H7 (cell line): ENCODE measurements at regions not wholly inside any gene's neighbourhood (a gene's known extent, or its start where the extent isn't known, plus 50 kb on each side); places are given as distances from the start of the nearest gene placed in this dataset.

Experiments
- DNase-seq: peaks from one replicate; pipeline ENCODE4 v3.0.0; 2012
- H3K27me3 ChIP-seq: 2 replicates; pipeline ENCODE4 v1.6.0; 2011; ENCODE audit warnings: mild to moderate bottlenecking, low read length; ENCODE audit not compliant: control insufficient read depth, insufficient read depth
- H3K36me3 ChIP-seq: replicated peaks from 2 replicates; pipeline ENCODE4 v1.5.1; 2011; ENCODE audit warnings: low read length; ENCODE audit not compliant: control insufficient read depth, insufficient read depth
- H3K4me3 ChIP-seq: 2 replicates; pipeline ENCODE4 v1.5.1; 2011; ENCODE audit warnings: low read depth, mild to moderate bottlenecking, control low read depth, low read length, moderate library complexity; ENCODE audit not compliant: insufficient read depth

- H3K36me3 ChIP-seq, result no peaks in the 10 kb centered on the region
- DNase-seq, result no peak
- no peaks in the 10 kb centered on the region for H3K27me3 ChIP-seq
- H3K4me3 ChIP-seq, result no peak overlapping the region
Measured at GRCh38 chr5:125038477-125038876, 292.0 kb upstream of the ZNF608 start.

DNA sequence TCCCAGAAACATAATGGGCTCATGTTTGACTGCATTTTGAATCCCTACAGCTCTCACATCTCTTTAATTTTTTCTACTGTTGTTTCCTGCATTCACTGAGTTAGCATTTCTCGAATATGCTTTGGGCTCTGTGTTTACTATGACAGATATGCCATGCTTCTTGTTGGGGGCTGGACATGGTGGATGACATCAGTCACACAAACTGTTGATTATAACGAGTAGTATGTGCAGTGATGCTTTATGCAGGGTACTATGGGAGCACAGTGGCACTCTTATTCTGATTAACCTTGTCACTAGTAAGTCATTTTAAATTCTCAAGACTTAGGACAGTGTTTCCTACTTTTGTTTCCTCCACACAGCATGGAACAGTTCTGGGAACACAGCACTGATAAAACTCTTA is 295.4 kb upstream of the ZNF608 start:
- no peaks in the 10 kb centered on the region for H3K36me3 ChIP-seq
- DNase-seq, result no peak
- H3K4me3 ChIP-seq, result no peak overlapping the region
- no peaks in the 10 kb centered on the region for H3K27me3 ChIP-seq

DNA sequence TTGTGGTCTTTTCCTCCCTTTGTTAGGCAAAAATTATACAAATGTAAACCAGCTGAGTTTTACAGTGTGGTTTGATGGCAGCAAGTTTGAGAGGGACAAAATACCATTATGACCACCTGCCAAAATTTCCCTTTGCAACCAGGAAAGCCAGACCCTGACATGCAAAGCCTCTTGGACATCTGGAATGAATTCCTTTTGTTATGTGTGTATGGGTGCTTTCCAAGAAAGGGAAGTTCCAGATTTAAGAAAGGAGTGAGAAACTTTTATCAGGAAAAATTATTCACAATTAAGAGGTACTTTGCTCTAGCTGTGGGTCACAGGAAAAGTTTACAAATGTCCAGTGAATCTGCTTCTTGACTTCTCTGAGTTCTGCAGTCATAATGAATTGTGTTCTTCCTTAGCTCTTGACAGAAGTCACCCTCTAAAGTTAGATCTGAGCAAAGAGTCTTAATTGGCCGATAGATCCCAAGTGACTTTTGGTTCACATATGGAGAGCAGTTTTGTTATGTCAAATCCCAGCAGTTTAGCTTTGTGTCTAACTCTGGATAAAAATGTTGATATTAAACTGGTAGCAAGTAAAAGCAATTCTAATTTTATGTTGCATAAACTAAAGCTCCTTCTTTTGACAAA is 295.9 kb upstream of the ZNF608 start:
- Histone ChIP-seq H3K4me3 (no peak overlapping the region), H3K27me3 (no peaks in the 10 kb centered on the region), H3K36me3 (no peaks in the 10 kb centered on the region)
- no peak for DNase-seq

GRCh38 chr5:125043781-125044391 is 297.4 kb upstream of the ZNF608 start:
- no peaks in the 10 kb centered on the region for H3K36me3 ChIP-seq
- peaks cover 1% of the 10 kb centered on the region; the same call in 1 of the 2 replicates for H3K27me3 ChIP-seq
- H3K4me3 ChIP-seq, result no peak overlapping the region
- DNase-seq, result no peak

- Histone ChIP-seq H3K4me3 (no peak overlapping the region), H3K27me3 (peaks cover 1% of the 10 kb centered on the region; the same call in 1 of the 2 replicates), H3K36me3 (no peaks in the 10 kb centered on the region)
- no peak for DNase-seq
Measured at GRCh38 chr5:125044491-125045282, 298.2 kb upstream of the ZNF608 start.

DNA sequence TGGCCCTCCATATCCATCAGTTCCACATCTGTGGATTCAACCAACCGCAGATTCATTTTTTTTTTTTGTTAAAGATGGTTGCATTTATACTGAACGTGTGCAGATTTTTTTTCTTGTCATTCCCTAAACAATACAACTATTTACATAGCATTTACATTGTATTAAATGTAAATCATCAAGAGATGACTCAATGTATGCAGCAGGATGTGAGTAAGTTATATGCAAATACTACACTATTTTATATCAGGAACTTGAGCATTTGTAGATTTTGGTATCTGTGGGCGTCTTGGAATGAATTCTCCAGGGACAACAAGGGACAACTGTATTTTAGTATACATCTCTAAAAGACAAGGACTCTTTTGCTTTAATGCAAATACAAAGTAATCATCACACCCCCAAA is 299.2 kb upstream of the ZNF608 start:
- peaks cover 1% of the 10 kb centered on the region; the same call in 1 of the 2 replicates for H3K27me3 ChIP-seq
- H3K36me3 ChIP-seq, result no peaks in the 10 kb centered on the region
- no peak for DNase-seq
- H3K4me3 ChIP-seq, result no peak overlapping the region

GRCh38 chr5:125046838-125047237 is 300.4 kb upstream of the ZNF608 start:
- peaks cover 1% of the 10 kb centered on the region; the same call in 1 of the 2 replicates for H3K27me3 ChIP-seq
- no peak for DNase-seq
- no peaks in the 10 kb centered on the region for H3K36me3 ChIP-seq
- H3K4me3 ChIP-seq, result no peak overlapping the region

DNA sequence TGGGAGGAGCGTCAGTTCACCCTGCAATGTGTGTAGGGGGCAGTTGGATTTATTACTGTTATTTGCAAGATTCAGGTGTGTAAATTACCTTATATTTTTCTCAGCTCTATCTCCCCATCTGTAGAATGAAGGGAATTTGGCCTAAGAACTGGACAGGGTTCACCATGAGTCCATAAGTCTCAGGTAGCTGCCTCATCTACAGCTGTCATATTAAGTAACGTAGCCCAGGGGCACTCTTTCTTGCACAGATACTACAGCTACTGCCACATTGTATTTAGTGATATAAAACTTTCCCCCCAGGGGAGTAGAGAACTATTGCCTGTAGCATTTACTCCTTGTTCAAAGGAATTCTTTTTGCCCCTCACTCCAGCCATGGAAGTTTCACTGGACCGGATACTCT is 301.4 kb upstream of the ZNF608 start:
- Histone ChIP-seq H3K4me3 (no peak overlapping the region), H3K27me3 (peaks cover 1% of the 10 kb centered on the region; the same call in 1 of the 2 replicates), H3K36me3 (no peaks in the 10 kb centered on the region)
- no peak for DNase-seq

DNA sequence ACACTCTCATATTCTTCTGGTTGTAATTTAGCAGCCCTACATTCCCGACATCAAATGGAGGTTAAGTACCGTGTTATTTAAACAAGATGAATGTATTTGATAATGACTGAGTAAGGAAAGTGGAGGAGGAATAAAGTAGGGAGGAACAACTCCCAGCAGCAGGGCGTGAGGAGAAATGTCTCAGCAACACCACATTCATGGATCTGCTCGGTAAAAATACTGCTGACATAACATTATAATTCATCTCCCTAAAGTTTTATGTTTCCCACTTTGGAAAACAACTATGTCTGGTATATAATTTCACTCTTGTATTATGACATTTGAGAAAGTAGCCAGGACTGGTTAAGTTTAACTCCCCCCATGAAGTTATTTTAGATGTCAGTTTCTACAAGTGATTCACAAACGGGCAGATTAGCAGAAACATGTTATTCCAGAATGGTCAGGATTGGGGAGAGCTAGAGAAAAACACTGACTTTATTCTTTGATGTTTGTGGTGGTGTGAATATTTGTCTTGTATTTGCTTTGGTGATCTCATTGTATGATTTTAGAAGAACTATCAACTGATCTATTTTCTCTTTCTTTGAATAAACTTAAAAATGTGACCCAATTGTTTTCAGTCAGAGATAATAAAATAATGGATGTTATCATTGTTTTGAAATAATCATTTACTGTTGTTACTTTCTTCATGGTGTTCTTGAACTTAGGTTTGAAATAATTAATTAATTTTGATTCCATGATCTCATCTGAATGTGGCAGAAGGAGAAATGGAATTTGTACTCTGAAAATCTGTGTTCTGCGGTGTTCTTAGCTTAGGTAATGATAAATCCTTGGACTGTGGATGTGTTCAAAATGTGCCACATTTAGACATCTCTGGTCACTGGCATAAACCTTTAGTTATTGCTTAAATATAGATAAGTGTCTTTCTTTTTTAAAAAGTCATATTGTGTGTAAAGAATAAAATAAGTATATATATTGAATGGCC is 303.6 kb upstream of the ZNF608 start:
- DNase-seq, result no peak
- no peaks in the 10 kb centered on the region for H3K36me3 ChIP-seq
- H3K27me3 ChIP-seq, result peaks cover 1% of the 10 kb centered on the region; the same call in 1 of the 2 replicates
- no peak overlapping the region for H3K4me3 ChIP-seq

GRCh38 chr5:125050926-125051325 is 304.5 kb upstream of the ZNF608 start:
- DNase-seq, result no peak
- Histone ChIP-seq H3K27me3 (peaks cover 1% of the 10 kb centered on the region; the same call in 1 of the 2 replicates), H3K36me3 (no peaks in the 10 kb centered on the region), H3K4me3 (no peak overlapping the region)

DNA sequence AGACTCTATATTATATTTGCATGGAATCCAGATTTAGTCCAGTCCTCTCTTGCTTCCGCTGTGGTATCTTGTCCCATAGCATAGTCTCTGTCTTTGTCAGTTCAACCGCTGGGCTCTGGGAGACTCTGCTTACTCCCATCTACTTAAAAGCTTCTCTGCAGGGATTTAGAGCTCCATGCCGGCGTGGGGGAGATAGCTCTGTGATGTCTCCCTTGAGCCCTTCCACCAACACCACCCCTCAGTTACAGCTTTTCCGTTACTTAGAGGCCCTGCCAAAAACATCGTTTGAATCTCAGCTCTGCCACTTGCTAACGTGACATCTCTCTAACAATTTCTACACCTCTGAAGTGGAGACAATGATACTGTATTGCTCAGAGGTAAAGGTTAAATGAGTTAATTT is 306.1 kb upstream of the ZNF608 start:
- H3K4me3 ChIP-seq, result no peak overlapping the region

DNA sequence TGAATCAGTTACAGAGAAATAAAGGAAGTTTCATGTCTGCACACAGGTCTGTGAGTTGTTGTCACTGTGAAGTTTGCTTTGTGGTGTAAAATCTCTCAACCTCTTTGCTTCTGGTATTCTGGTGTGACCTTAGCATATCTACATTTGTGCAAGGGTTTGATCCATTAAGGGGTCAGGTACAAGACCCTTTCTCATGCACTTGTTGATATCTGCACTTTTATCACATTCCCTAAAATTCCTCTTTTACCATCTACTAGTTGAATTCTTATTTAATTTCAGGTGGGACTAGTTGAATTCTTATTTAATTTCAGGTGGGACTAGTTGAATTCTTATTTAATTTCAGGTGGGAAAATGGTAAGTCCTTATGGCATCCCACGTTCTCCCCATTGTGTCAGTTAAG is 306.7 kb upstream of the ZNF608 start:
- H3K36me3 ChIP-seq, result no peaks in the 10 kb centered on the region
- H3K4me3 ChIP-seq, result no peak overlapping the region
- DNase-seq, result no peak
- no peaks in the 10 kb centered on the region for H3K27me3 ChIP-seq

More for the DNA sequence above, 306.1 kb upstream of the ZNF608 start:
- Histone ChIP-seq H3K36me3 (no peaks in the 10 kb centered on the region), H3K27me3 (no peaks in the 10 kb centered on the region)
- no peak for DNase-seq

DNA sequence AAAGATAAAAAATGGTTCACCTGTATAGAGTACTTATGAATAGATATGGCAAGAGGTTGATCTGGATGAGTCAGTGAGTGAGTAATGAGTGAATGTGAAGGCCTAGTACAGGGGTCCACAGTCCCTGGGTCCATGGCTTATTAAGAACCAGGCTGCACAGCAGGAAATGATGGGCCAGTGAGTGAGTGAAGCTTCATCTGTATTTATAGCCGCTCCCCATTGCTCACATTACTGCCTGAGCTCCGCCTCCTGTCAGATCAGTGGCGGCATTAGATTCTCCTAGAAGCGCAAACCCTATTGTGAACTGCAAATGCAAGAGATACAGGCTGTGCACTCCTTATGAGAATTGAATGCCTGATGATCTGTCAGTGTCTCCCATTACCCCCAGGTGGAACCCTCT is 307.7 kb upstream of the ZNF608 start:
- no peak overlapping the region for H3K4me3 ChIP-seq
- no peaks in the 10 kb centered on the region for H3K27me3 ChIP-seq
- no peak for DNase-seq
- no peaks in the 10 kb centered on the region for H3K36me3 ChIP-seq
